HG02678 (cell line): ENCODE measurements at regions not wholly inside any gene's neighbourhood (a gene's known extent, or its start where the extent isn't known, plus 50 kb on each side); places are given as distances from the start of the nearest gene placed in this dataset.
A peak's percentile ranks its signal among the peaks of the same experiment; 100 is the strongest.

ENCODE experiments used
- ATAC-seq: cut with Tn5 transposase; IDR thresholded peaks from one replicate; pipeline ENCODE4 v1.9.1; 2021; ENCODE audit warnings: mild to moderate bottlenecking, moderate library complexity; ENCODE audit not compliant: unreplicated experiment

- ATAC-seq: peak; percentile 84
Observed at GRCh38 chr2:57759822-57760300, 286.7 kb upstream of the VRK2 start.

GRCh38 chr2:57760381-57760801 lies 286.2 kb upstream of the VRK2 start:
- ATAC-seq: peak; percentile 72

- ATAC-seq: no peak
Observed at GRCh38 chr2:57776916-57777315, 269.7 kb upstream of the VRK2 start.

- ATAC-seq: no peak
Observed at GRCh38 chr2:57782587-57782986, 264.0 kb upstream of the VRK2 start.

- no peak for ATAC-seq
Observed at GRCh38 chr2:57793310-57793709, 253.3 kb upstream of the VRK2 start.

GRCh38 chr2:57796527-57796926 lies 250.1 kb upstream of the VRK2 start:
- no peak for ATAC-seq

- ATAC-seq: no peak
Observed at GRCh38 chr2:57798346-57798745, 248.3 kb upstream of the VRK2 start.

- no peak for ATAC-seq
Observed at GRCh38 chr2:57802243-57802642, 244.4 kb upstream of the VRK2 start.

GRCh38 chr2:57804971-57805370 lies 241.6 kb upstream of the VRK2 start:
- ATAC-seq: no peak

- no peak for ATAC-seq
Observed at GRCh38 chr2:57806449-57806968, 240.1 kb upstream of the VRK2 start.

GRCh38 chr2:57809230-57809629 lies 237.4 kb upstream of the VRK2 start:
- peak; percentile 95 for ATAC-seq

- no peak for ATAC-seq
Observed at GRCh38 chr2:57821088-57821487, 225.5 kb upstream of the VRK2 start.

- no peak for ATAC-seq
Observed at GRCh38 chr2:57828221-57828620, 218.4 kb upstream of the VRK2 start.

GRCh38 chr2:57834666-57835065 lies 211.9 kb upstream of the VRK2 start:
- no peak for ATAC-seq

GRCh38 chr2:57842531-57842930 lies 204.1 kb upstream of the VRK2 start:
- ATAC-seq: no peak

- no peak for ATAC-seq
Observed at GRCh38 chr2:57843158-57843557, 203.4 kb upstream of the VRK2 start.

- no peak for ATAC-seq
Observed at GRCh38 chr2:57848723-57849122, 197.9 kb upstream of the VRK2 start.

GRCh38 chr2:57849843-57850242 lies 196.8 kb upstream of the VRK2 start:
- no peak for ATAC-seq

- no peak for ATAC-seq
Observed at GRCh38 chr2:57850415-57851130, 196.0 kb upstream of the VRK2 start.

GRCh38 chr2:57855212-57855611 lies 191.4 kb upstream of the VRK2 start:
- ATAC-seq: no peak

GRCh38 chr2:57859755-57860154 lies 186.9 kb upstream of the VRK2 start:
- no peak for ATAC-seq

- ATAC-seq: no peak
Observed at GRCh38 chr2:57862153-57862552, 184.5 kb upstream of the VRK2 start.

- no peak for ATAC-seq
Observed at GRCh38 chr2:57862727-57863126, 183.9 kb upstream of the VRK2 start.
